ENCODE measurements at regions not wholly inside any gene's neighbourhood (a gene's known extent, or its start where the extent isn't known, plus 50 kb on each side); places are given as distances from the start of the nearest gene placed in this dataset.

- DNase-seq (no peak), ATAC-seq (no peak)
- H3K27me3 Mint-ChIP-seq (ENCODE audit: low read depth): peaks cover 2% of the 10 kb centered on the region
- H3K4me1 Mint-ChIP-seq (ENCODE audit: low read depth): no peaks in the 10 kb centered on the region
- no peak overlapping the region for H3K4me3 Mint-ChIP-seq
- no peaks in the 10 kb centered on the region for H3K9me3 Mint-ChIP-seq
- no peaks in the 10 kb centered on the region for H3K36me3 Mint-ChIP-seq (ENCODE audit: insufficient read depth)
These were observed 276.5 kb upstream of the TCF21 start for GRCh38 chr6:133612459-133612858.

- Mint-ChIP-seq H3K4me3 (no peak overlapping the region), H3K4me1 (ENCODE audit: low read depth) (no peaks in the 10 kb centered on the region), H3K9me3 (no peaks in the 10 kb centered on the region), H3K36me3 (ENCODE audit: insufficient read depth) (no peaks in the 10 kb centered on the region), H3K27me3 (ENCODE audit: low read depth) (peaks cover 2% of the 10 kb centered on the region)
- no peak for DNase-seq
- no peak for ATAC-seq
These were observed 275.7 kb upstream of the TCF21 start for GRCh38 chr6:133613211-133613610.

GRCh38 chr6:133621751-133622150 lies 267.2 kb upstream of the TCF21 start:
- Mint-ChIP-seq H3K36me3 (ENCODE audit: insufficient read depth) (no peaks in the 10 kb centered on the region), H3K27me3 (ENCODE audit: low read depth) (no peaks in the 10 kb centered on the region), H3K4me1 (ENCODE audit: low read depth) (no peaks in the 10 kb centered on the region), H3K4me3 (no peak overlapping the region), H3K9me3 (no peaks in the 10 kb centered on the region)
- no peak for ATAC-seq
- no peak for DNase-seq

GRCh38 chr6:133623065-133623464 lies 265.8 kb upstream of the TCF21 start:
- Mint-ChIP-seq H3K9me3 (no peaks in the 10 kb centered on the region), H3K27me3 (ENCODE audit: low read depth) (no peaks in the 10 kb centered on the region), H3K36me3 (ENCODE audit: insufficient read depth) (no peaks in the 10 kb centered on the region), H3K4me1 (ENCODE audit: low read depth) (no peaks in the 10 kb centered on the region), H3K4me3 (no peak overlapping the region)
- ATAC-seq (no peak), DNase-seq (no peak)

- ATAC-seq: no peak
- H3K4me1 Mint-ChIP-seq (ENCODE audit: low read depth): no peaks in the 10 kb centered on the region
These were observed 265.3 kb upstream of the TCF21 start for GRCh38 chr6:133623621-133624020.

GRCh38 chr6:133626096-133626666 lies 262.7 kb upstream of the TCF21 start:
- ATAC-seq: no peak
- Mint-ChIP-seq H3K9me3 (no peaks in the 10 kb centered on the region), H3K36me3 (ENCODE audit: insufficient read depth) (no peaks in the 10 kb centered on the region), H3K27me3 (ENCODE audit: low read depth) (no peaks in the 10 kb centered on the region), H3K4me3 (no peak overlapping the region), H3K4me1 (ENCODE audit: low read depth) (no peaks in the 10 kb centered on the region)
- DNase-seq: no peak

More at GRCh38 chr6:133623621-133624020, 265.3 kb upstream of the TCF21 start:
- Mint-ChIP-seq H3K27me3 (ENCODE audit: low read depth) (no peaks in the 10 kb centered on the region), H3K4me3 (no peak overlapping the region), H3K36me3 (ENCODE audit: insufficient read depth) (no peaks in the 10 kb centered on the region), H3K9me3 (no peaks in the 10 kb centered on the region)
- DNase-seq: no peak

- Mint-ChIP-seq H3K4me3 (no peak overlapping the region), H3K27me3 (ENCODE audit: low read depth) (no peaks in the 10 kb centered on the region), H3K4me1 (ENCODE audit: low read depth) (no peaks in the 10 kb centered on the region), H3K9me3 (no peaks in the 10 kb centered on the region), H3K36me3 (ENCODE audit: insufficient read depth) (no peaks in the 10 kb centered on the region)
- ATAC-seq (no peak), DNase-seq (no peak)
These were observed 258.9 kb upstream of the TCF21 start for GRCh38 chr6:133629970-133630369.

GRCh38 chr6:133630651-133631050 lies 258.3 kb upstream of the TCF21 start:
- Mint-ChIP-seq H3K36me3 (ENCODE audit: insufficient read depth) (no peaks in the 10 kb centered on the region), H3K9me3 (no peaks in the 10 kb centered on the region), H3K4me3 (no peak overlapping the region), H3K4me1 (ENCODE audit: low read depth) (no peaks in the 10 kb centered on the region), H3K27me3 (ENCODE audit: low read depth) (no peaks in the 10 kb centered on the region)
- no peak for DNase-seq
- ATAC-seq: no peak

GRCh38 chr6:133631421-133631820 lies 257.5 kb upstream of the TCF21 start:
- no peak overlapping the region for H3K4me3 Mint-ChIP-seq
- no peak for ATAC-seq
- no peaks in the 10 kb centered on the region for H3K9me3 Mint-ChIP-seq
- no peaks in the 10 kb centered on the region for H3K4me1 Mint-ChIP-seq (ENCODE audit: low read depth)
- H3K27me3 Mint-ChIP-seq (ENCODE audit: low read depth): no peaks in the 10 kb centered on the region
- H3K36me3 Mint-ChIP-seq (ENCODE audit: insufficient read depth): no peaks in the 10 kb centered on the region
- no peak for DNase-seq

GRCh38 chr6:133632206-133632605 lies 256.7 kb upstream of the TCF21 start:
- ATAC-seq (no peak), DNase-seq (no peak)
- H3K27me3 Mint-ChIP-seq (ENCODE audit: low read depth): no peaks in the 10 kb centered on the region
- no peaks in the 10 kb centered on the region for H3K36me3 Mint-ChIP-seq (ENCODE audit: insufficient read depth)
- no peak overlapping the region for H3K4me3 Mint-ChIP-seq
- H3K4me1 Mint-ChIP-seq (ENCODE audit: low read depth): no peaks in the 10 kb centered on the region
- H3K9me3 Mint-ChIP-seq: no peaks in the 10 kb centered on the region

- no peak for DNase-seq
- H3K4me3 Mint-ChIP-seq: no peak overlapping the region
- H3K27me3 Mint-ChIP-seq (ENCODE audit: low read depth): no peaks in the 10 kb centered on the region
- ATAC-seq: no peak
- no peaks in the 10 kb centered on the region for H3K36me3 Mint-ChIP-seq (ENCODE audit: insufficient read depth)
- no peaks in the 10 kb centered on the region for H3K4me1 Mint-ChIP-seq (ENCODE audit: low read depth)
- H3K9me3 Mint-ChIP-seq: no peaks in the 10 kb centered on the region
These were observed 256.0 kb upstream of the TCF21 start for GRCh38 chr6:133632906-133633305.

GRCh38 chr6:133634474-133634873 lies 254.4 kb upstream of the TCF21 start:
- H3K4me1 Mint-ChIP-seq (ENCODE audit: low read depth): no peaks in the 10 kb centered on the region
- no peak for DNase-seq
- H3K36me3 Mint-ChIP-seq (ENCODE audit: insufficient read depth): no peaks in the 10 kb centered on the region
- no peaks in the 10 kb centered on the region for H3K27me3 Mint-ChIP-seq (ENCODE audit: low read depth)
- no peak overlapping the region for H3K4me3 Mint-ChIP-seq
- ATAC-seq: no peak
- no peaks in the 10 kb centered on the region for H3K9me3 Mint-ChIP-seq

GRCh38 chr6:133635447-133635846 lies 253.5 kb upstream of the TCF21 start:
- Mint-ChIP-seq H3K27me3 (ENCODE audit: low read depth) (no peaks in the 10 kb centered on the region), H3K4me1 (ENCODE audit: low read depth) (no peaks in the 10 kb centered on the region), H3K9me3 (no peaks in the 10 kb centered on the region), H3K4me3 (no peak overlapping the region), H3K36me3 (ENCODE audit: insufficient read depth) (no peaks in the 10 kb centered on the region)
- ATAC-seq: no peak
- DNase-seq: no peak

- no peaks in the 10 kb centered on the region for H3K9me3 Mint-ChIP-seq
- H3K4me3 Mint-ChIP-seq: no peak overlapping the region
- DNase-seq (no peak), ATAC-seq (no peak)
- H3K4me1 Mint-ChIP-seq (ENCODE audit: low read depth): no peaks in the 10 kb centered on the region
- no peaks in the 10 kb centered on the region for H3K27me3 Mint-ChIP-seq (ENCODE audit: low read depth)
- H3K36me3 Mint-ChIP-seq (ENCODE audit: insufficient read depth): no peaks in the 10 kb centered on the region
These were observed 251.5 kb upstream of the TCF21 start for GRCh38 chr6:133637436-133637835.

- no peaks in the 10 kb centered on the region for H3K36me3 Mint-ChIP-seq (ENCODE audit: insufficient read depth)
- no peaks in the 10 kb centered on the region for H3K4me1 Mint-ChIP-seq (ENCODE audit: low read depth)
- H3K9me3 Mint-ChIP-seq: no peaks in the 10 kb centered on the region
- ATAC-seq (no peak), DNase-seq (no peak)
- no peak overlapping the region for H3K4me3 Mint-ChIP-seq
- H3K27me3 Mint-ChIP-seq (ENCODE audit: low read depth): no peaks in the 10 kb centered on the region
These were observed 251.0 kb upstream of the TCF21 start for GRCh38 chr6:133637874-133638273.

- H3K9me3 Mint-ChIP-seq: no peaks in the 10 kb centered on the region
- H3K4me1 Mint-ChIP-seq (ENCODE audit: low read depth): no peaks in the 10 kb centered on the region
- H3K36me3 Mint-ChIP-seq (ENCODE audit: insufficient read depth): no peaks in the 10 kb centered on the region
- DNase-seq: no peak
- H3K27me3 Mint-ChIP-seq (ENCODE audit: low read depth): peaks cover 6% of the 10 kb centered on the region
- no peak for ATAC-seq
- no peak overlapping the region for H3K4me3 Mint-ChIP-seq
These were observed 247.8 kb upstream of the TCF21 start for GRCh38 chr6:133641104-133641503.

Measured in activated T-cell treated with anti-CD3 and anti-CD28 coated beads, Interleukin-2, amount 50 U/mL, for 4 hours (primary cell).